ENCODE measurements at regions not wholly inside any gene's neighbourhood (a gene's known extent, or its start where the extent isn't known, plus 50 kb on each side); places are given as distances from the start of the nearest gene placed in this dataset.

- DNase-seq = no peak
Measured at GRCh38 chr4:43993196-43993902, 455.3 kb downstream of the KCTD8 start.

- DNase-seq = no peak
Measured at GRCh38 chr4:43999669-44000068, 448.9 kb downstream of the KCTD8 start.

- DNase-seq = no peak
Measured at GRCh38 chr4:44002368-44002767, 446.2 kb downstream of the KCTD8 start.

GRCh38 chr4:44016570-44017421 is 431.8 kb downstream of the KCTD8 start:
- no peak for DNase-seq

GRCh38 chr4:44017422-44017739 is 431.2 kb downstream of the KCTD8 start:
- no peak for DNase-seq

- no peak for DNase-seq
Measured at GRCh38 chr4:44019721-44020120, 428.9 kb downstream of the KCTD8 start.

GRCh38 chr4:44025376-44026020 is 423.1 kb downstream of the KCTD8 start:
- DNase-seq = no peak

- DNase-seq = no peak
Measured at GRCh38 chr4:44038811-44039210, 409.8 kb downstream of the KCTD8 start.

- DNase-seq = no peak
Measured at GRCh38 chr4:44046491-44046890, 402.1 kb downstream of the KCTD8 start.

- no peak for DNase-seq
Measured at GRCh38 chr4:44056721-44057151, 391.9 kb downstream of the KCTD8 start.

- DNase-seq = no peak
Measured at GRCh38 chr4:44070843-44071242, 377.8 kb downstream of the KCTD8 start.

GRCh38 chr4:44071959-44072955 is 376.4 kb downstream of the KCTD8 start:
- DNase-seq = no peak

- no peak for DNase-seq
Measured at GRCh38 chr4:44086753-44087152, 361.9 kb downstream of the KCTD8 start.

- no peak for DNase-seq
Measured at GRCh38 chr4:44093390-44093789, 355.2 kb downstream of the KCTD8 start.

GRCh38 chr4:44098973-44099372 is 349.6 kb downstream of the KCTD8 start:
- DNase-seq = no peak

- DNase-seq = no peak
Measured at GRCh38 chr4:44100456-44100855, 348.2 kb downstream of the KCTD8 start.

GRCh38 chr4:44118971-44119680 is 329.5 kb downstream of the KCTD8 start:
- DNase-seq = no peak

- DNase-seq = no peak
Measured at GRCh38 chr4:44120646-44121045, 328.0 kb downstream of the KCTD8 start.

- DNase-seq = no peak
Measured at GRCh38 chr4:44121210-44121609, 327.4 kb downstream of the KCTD8 start.
